Kidney tubule cell (primary cell): ENCODE measurements at regions not wholly inside any gene's neighbourhood (a gene's known extent, or its start where the extent isn't known, plus 50 kb on each side); places are given as distances from the start of the nearest gene placed in this dataset.
"Not testable (repeated sequence)": the region's sequence is repeated elsewhere in the genome, so short reads cannot be mapped to it uniquely, and the experiment has no call there.

ENCODE experiments used
- DNase-seq: peaks from one replicate; pipeline ENCODE4 v3.0.0-alpha.2; 2018; ENCODE audit warnings: low spot score

DNA sequence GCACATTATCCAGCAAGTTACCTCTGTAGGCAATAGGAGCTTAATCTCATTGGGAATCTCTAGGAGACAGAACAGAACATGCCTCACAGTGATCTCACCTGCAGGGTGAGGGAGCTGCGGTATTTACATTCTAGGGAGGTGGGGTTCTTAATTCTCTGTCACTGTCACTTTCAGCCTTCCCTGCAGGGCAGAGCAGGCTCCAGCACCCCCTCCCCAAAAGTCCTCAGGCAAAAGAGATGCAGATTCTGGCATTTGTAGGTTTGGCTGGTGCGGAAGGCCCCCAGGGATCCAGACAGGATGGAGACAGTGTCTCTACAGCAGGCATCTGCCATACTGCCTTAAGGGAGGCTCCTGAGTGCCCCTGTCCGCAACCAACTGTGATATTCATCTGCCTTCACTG is 166.4 kb upstream of the ATP6AP2 start:
- no peak for DNase-seq

DNA sequence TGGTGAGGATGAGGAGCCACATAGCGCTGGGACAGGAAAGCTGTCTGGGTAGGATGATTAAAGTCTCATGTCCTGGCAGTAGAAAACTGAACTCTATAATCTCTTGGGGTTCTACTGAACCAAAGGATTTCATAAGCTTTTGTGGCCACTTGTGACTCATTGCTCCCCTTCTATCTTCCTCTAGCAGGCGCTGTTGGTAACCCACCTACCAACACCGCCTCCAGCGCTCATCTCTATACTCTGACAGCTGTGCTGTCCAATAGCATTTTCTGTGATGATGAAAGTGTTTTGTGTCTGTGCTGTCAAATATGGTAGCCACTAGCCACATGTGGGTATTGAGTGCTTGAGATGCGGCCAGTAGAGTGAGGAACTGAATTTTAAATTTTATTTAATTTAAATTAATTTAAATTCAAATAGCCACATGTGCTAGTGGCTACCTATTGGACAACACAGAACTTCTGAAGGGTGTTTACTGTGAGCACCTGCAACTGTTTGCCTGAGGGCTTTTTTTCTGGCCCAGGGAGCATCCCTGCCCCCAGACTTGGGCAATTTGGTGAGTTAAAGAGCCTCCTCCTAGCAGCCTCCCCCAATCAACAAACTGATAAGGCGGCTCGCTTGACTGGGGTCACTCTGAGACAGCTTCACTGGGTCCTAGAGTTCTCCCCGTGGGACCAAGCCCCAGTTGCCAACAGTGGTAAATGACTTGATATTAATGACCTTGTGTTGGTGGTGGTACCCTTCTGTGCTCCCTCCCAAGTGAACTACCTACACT is 169.2 kb upstream of the ATP6AP2 start:
- DNase-seq = no peak

DNA sequence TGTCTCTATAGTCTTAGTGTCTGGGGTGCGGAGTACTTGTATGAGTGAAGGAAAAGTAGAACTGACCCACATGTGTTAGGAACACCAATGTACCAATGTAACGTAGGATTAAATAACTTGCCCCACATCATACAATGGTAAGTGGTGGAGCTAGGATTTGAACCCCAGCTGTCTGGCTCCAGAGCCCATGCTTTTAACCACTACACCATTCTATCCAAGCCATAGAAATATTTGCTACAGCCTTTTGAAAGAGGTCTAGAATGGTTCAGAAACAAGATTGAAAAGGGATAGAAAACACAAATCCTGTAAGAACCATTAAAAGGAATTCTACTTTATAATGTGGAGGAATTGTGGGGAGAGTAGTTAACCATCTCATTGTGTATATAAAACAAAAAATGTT is 169.9 kb upstream of the ATP6AP2 start:
- no peak for DNase-seq

DNA sequence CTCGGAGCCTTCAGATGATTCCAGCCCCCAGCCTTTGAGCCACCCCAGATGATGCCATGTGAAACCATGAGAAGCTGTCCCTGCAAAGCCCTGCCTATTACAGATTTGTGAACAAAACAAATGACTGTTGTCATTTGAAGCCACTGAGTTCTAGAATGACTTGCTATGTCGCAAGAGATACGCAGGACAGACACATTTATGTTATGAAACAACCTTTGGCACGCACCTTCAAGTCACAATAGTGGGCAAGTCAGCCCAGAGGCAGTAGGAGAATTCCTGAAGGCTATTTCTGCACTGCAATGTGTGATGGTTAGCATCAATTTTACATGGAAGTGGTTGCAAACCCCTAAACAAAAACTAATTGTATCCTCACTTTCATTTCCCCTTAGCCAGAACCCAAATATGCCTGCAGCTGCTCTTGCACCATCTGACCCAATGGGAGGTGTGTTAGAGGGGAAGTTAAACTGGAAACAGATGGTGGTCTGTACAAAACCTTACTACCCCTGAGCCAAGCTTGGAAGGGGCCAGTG is 174.4 kb upstream of the ATP6AP2 start:
- no peak for DNase-seq

DNA sequence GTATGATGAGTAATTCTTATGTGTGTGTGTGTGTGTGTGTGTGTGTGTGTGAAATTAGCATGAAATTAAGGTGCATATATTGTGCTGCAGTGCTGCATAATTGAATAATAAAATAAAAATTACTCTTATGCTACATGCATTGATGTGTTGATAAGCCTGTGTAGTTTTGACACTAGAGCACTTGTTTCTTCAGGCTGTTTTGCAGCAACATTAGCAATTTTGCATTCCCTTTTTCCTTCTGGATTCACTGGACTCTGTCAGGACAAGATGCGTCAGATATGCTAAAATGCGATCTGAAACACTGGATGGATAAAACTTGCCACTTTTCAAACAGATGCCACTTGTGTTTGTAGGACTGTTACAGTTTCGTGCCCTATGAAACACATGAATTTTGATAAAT is 175.4 kb upstream of the ATP6AP2 start:
- no peak for DNase-seq

DNA sequence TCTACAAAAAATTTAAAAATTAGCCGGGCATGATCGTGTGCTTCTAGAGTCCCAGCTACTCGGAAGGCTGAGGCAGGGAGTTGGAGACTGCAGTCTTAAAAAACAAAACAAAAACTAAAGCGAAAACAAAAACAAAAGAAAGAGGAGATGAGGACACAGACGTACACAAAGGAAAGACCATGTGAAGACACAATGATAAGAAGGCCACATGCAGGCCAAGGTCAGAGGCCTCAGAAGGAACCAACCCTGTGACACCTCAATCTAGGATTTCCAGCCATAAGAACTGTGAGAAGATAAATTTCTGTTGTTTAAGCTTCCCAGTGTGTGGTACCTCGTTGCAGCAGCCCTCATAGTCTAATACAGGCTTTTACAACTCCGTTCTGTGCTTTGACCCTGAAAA is 177.0 kb upstream of the ATP6AP2 start:
- no peak for DNase-seq

DNA sequence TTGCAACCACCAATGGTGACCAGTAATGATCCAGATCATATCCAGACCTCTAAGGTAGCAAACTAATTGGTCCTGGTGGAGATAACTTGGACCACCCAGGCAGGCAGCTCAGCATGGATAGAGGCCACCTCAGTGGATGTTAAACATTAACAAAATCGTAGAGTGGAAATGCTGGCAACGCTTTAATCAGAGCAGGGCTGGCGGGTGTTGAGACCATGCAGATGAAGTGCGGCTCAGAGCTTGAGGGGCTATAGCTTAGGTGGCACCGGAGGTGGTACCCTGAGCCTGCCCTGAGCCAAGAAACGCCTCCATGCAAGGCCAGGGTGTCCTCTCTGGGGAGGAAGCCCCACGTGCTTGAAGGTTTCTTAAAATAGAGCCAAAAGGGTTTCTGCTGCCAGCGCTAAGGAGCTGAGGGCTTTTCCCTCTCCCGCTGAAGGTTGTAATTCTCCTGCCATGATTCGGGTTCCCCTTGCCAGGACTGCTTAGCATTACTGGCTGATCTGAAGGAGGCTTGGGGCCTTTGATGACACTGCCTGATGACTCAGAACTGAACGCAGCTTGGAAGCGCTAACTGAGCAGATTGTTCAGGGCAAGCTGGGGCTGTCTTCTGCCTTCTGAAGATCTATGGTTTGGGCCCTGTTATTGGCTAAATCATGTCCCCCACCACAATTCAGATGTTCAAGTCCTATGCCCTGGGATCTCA is 177.8 kb upstream of the ATP6AP2 start:
- DNase-seq = peak; percentile 69

DNA sequence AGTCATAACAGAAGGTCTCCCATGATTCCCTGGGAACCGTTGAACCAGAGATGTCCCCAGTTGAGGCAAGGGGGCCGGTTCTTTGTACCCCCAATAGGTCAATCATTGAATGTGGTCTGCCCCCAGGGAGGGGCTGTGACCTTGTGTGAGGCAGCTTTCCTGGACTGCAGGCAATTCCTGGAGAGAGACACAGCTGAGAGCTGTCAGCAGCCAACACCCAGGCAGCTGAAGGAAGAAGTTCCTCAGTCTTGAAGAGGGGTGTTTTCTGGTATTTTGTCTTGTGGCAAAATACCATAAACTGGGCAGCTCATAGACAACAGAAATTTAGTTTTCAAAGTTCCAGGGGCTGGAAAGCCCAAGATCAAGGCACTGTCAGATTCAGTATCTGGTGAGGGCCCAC is 185.7 kb upstream of the ATP6AP2 start:
- DNase-seq = no peak

DNA sequence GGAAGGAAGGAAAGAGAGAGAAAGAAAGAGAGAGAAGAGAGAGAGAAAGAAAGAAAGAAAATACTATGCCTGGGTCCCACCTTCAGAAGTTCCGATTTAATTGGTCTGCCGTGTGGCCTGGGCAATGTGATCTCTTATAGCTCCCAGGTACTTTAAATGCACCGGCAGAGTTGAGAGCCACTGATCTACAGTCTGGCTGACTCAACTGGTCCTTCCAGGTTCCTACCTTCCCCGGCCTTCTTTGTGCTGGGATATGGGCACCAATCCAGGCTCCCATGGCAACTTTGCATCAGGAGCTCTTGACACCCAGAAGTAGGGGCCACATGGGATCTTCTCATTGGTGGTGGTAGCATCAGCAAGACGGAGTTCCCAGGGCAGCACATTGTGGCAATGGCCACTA is 186.5 kb upstream of the ATP6AP2 start:
- DNase-seq = no peak

DNA sequence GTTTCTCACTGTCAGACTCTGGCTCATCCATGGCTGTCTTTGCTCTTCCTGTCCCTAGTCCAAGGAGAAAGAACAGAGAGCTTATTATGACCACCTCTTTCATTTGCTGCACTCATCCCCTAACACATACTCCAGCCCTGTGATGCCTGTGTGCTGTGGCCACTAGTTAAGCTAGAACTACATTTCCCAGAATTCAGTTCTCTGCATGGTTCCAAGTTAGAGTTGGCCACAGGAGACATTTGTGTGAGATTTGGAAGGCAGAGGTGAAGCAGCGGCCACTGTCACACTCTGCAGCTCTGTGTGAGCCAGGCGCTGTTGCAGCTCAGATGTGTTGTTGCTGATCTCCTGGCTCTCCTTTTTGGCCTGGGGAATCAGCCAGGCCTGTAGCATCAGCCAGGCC is 188.2 kb upstream of the ATP6AP2 start:
- no peak for DNase-seq

DNA sequence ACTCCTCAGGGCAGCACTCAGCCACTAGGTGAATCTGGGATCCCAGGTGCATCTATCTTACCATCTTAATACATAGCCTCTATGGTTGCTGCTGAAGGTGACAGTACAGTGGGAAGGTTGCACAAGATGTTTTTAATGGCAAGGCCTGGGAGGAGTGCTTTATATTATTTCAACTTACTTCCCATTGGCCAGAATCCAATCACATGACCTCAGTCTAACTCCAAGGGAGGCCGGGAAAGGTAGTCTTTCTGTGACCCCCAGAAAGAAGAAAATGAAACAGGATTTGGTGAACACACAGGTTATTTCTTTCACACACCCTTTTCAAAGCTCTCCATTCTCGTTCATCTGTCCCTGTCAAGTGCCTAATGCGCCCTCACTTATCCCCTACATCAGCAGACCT is 189.1 kb upstream of the ATP6AP2 start:
- DNase-seq = no peak

DNA sequence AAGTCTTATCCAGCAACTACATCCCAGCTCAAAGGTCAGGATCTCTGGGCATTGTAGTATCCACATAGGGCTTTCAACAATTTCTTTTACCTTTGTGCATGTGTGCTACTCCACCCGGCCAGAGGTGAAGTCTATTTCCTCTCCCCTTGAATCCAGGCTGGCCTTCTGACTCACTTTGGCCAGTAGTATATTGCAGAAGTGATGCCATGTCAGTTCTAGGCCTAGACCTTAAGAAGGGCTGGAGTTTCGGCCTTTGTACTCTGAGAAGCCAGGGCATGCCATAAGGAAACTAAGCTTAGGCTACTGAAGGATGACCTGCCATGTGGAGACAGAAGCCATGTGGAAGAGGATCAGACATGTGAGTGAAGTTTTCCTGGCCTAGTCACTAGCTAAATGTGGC is 191.2 kb upstream of the ATP6AP2 start:
- DNase-seq = no peak

DNA sequence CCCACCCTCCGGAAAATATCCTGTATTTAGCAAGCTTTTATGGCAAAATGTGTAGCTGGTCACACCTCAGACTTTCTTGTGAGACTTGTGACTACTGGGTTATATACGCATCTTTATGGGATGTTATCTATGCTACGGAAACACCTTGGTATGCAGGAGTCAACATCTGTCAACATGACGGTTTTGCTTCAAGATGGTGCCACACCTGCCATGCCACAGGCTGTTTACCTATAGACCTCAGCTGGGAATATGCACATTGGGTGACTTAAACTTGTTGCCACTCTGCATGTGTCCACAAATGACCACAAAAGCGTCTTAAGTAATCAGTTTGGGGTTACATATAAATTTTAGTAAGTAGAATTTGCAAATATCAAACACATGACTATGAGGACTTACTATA is 192.3 kb upstream of the ATP6AP2 start:
- no peak for DNase-seq

DNA sequence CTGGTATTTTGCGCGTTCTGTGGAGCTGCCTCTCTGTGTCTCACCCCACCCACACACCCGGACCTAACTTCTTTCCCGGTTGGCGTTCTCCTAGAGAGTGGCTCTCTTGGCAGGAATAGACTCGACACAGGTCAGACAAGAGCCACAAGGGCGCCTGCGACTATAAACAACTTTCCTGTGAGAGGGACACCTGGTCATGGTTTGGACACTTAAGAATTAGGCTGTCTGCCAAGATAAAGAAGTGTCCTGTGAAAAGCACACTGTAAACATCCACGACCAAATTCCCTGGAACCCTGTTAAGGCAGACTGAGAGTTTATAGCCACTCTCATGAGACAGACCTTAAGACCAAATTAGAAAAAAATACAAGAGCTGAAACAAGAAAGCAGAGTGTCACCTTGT is 192.9 kb upstream of the ATP6AP2 start:
- not testable (repeated sequence) for DNase-seq

DNA sequence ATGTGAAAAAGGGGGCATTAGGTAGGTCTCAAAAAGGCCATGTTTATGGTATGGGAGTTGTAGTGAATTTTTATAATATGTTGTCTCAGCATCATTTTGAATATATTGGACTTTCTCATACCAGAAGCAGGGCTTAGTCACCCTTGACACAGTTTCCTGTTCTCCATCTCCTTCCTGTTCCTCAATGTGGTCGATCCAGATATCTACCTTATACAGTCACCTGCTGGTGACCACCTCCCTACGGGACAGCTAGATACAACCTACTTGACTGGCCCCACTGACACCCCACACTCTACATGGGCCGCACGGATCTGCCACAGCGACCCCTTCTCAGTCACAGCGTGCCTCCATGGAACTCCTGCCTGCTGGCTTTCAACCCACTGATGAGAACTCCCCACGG is 193.5 kb upstream of the ATP6AP2 start:
- DNase-seq = peak; percentile 37

DNA sequence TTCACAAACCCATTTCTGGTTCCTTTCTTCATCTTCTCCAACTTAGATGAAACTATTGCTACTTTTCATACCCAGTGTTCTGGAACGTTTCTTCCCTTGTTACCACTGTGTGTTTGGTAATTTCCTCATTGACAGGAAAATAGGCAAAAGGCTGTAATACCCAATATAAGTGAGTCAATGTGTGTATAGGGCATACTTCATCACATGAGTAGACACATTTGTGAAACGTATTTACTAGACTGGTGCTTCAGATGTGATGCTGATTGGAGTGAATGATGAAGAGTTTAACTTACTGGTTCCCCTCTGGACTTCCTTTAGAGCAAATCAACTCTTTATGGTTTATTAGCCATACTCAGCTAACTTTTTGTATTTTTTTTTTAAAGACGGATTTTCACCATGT is 195.1 kb upstream of the ATP6AP2 start:
- no peak for DNase-seq

DNA sequence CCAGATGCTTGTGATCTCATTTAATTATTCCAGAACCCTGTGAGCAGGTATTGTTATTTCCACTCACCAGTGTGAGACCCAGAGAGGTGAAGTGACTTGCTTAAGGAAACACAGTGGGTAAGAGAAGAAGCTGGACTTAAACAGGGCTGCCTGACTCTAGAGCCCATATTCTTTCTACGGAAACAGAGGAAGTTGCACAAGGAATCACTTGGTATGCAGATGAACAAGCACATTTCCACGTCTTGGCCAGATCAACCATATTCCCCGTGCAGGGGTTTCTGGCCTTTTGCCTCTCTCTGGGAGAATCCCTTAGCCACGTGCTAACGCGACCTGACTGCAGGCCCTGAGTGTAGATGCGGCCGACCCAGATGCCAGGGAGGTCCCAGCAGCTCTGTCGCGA is 195.5 kb upstream of the ATP6AP2 start:
- DNase-seq = no peak

DNA sequence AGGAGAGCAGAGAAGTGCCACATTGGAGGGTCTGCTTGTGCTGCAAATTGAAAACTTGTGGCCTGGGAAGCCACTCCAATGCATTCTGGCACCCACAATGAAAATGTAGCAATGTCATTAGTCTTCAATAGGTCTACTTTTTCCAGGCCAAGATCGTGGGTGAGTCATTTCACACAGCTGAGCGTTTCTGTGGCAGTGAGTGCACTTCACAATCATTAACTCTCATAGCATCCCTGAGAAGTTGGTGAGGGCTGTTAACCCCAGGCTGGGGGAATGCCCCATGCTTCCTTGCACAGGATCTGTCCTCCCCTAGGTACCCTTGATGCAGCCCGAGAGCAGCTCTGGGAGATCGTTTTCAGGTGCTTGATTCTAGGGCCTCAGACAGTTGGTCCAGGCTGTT is 196.8 kb upstream of the ATP6AP2 start:
- peak; percentile 74 for DNase-seq

DNA sequence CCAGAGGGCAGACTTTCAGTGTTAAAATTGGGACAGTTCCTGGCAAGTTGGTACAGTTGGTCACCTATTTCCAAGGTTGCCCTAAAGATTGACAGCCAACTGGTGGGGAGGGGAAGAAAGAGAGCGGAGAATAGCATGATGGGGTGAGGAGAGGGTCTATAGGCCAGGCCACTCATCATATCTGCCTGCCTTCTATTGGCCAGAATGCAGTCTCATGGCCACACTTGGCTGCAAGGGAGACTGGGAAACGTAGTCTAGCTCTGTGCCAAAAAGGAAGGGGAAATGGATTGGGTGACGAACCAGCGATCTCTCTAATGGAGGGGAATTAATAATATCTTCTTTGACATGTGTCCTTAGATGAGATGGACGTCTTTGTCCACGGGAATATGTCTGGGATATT is 197.4 kb upstream of the ATP6AP2 start:
- no peak for DNase-seq

DNA sequence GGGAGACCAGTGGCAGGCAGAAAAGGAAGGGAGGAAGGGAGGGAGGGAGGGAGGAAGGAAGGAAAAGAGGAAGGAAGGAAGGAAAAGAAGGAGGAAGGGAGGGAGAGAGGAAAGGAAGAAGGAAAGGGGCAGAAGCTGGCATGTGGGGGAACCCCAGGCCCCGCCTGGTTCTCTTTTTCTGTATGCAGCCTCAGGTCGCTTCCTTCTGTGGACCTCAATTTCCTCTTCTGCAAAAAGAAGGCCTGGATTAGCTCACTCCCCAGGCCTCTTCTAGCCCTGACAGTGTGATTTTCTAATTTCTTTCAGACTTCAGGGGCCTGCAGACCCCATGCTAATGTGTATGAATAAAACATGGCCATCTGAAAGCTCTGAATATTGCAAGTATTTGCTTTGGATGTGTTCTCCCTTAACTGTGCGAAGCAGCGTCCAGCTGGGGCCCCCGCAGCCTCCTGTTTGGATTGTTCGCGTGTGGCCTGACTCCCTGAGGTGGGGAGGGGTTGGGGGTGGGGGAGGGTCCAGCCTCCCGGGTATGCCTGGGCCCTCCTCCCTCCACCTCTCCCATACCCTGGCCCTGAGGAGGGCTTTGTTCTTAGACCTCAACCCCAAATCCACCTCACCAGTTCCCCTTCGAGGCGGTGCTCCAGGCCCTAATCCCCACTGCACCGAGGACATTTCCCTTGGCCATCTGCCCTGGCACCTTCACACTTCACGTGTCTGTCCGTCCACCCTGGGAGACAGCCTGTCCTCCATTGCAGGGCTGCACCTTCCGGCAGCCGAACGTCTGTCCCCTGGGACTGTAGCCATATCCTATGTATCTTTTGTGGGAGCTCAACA is 199.9 kb upstream of the ATP6AP2 start:
- no peak for DNase-seq

DNA sequence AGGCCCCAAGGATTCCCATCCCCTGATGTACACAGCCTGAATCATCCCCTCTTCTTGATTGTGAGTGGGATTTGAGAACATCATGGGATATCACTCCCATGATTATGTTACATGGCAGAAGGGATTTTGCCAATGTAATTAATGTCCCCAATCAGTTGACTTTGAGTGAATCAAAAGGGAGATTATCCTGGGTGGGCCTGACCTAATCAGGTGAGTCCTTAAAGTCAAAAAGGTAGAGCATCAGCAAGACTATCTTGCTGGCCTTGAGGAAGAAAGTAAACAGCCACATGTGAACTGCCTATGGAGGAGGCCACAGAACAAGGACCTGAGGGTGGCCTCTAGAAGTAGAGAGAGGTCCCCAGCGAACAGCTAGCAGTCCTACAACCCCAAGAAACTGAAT is 203.1 kb upstream of the ATP6AP2 start:
- DNase-seq = no peak

DNA sequence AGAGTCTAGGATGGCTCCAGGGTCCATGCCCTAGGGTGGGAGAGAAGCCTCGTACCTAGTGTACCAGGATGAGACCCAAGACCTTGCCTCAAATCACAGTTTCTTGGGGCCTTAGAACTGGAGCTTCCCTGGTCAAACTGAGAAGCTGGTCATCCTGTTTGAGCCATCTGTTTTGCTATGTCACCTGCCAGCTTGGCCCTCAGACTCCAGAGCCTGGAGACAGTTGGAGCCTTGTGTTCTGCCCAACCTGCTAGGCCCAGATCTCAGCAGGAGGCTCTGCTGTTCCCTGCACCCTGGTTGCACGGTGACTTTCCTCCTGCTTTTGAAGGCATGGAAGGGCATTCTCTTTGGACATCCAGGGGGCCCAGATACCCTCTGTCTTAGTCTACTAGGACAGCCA is 206.3 kb upstream of the ATP6AP2 start:
- DNase-seq = no peak

DNA sequence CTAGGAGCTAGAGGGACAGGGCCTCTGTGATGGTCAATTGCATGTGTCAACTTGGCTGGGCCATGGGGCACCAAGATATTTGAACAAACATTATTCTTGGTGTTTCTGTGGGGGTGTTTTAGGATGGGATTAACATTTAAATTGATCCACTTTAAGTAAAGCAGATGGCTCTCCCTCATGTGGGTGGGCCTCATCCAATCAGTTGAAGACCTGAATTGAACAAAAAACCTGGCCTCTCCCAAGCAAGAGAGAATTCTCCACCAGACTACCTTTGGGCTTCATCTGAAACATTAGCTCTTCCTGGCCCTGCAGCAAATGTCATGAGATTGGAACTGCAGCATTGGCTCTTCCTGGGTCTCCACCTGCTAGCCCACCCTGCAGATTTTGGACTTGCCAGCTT is 207.1 kb upstream of the ATP6AP2 start:
- no peak for DNase-seq
